HG02798 (cell line): ENCODE measurements at regions not wholly inside any gene's neighbourhood (a gene's known extent, or its start where the extent isn't known, plus 50 kb on each side); places are given as distances from the start of the nearest gene placed in this dataset.
"Not testable (repeated sequence)": the region's sequence is repeated elsewhere in the genome, so short reads cannot be mapped to it uniquely, and the experiment has no call there.

Experiments
- ATAC-seq: cut with Tn5 transposase; IDR thresholded peaks from one replicate; pipeline ENCODE4 v1.9.1; 2021; ENCODE audit warnings: mild to moderate bottlenecking; ENCODE audit not compliant: unreplicated experiment, poor library complexity

GRCh38 chr1:194866153-194866552, 1679.7 kb upstream of the B3GALT2 start:
- ATAC-seq = no peak

- ATAC-seq = no peak
Measured at GRCh38 chr1:194865383-194865782, 1679.0 kb upstream of the B3GALT2 start.

GRCh38 chr1:194862129-194862528, 1675.7 kb upstream of the B3GALT2 start:
- no peak for ATAC-seq

- ATAC-seq = no peak
Measured at GRCh38 chr1:194860248-194861201, 1674.1 kb upstream of the B3GALT2 start.

- ATAC-seq = not testable (repeated sequence)
Measured at GRCh38 chr1:194859481-194860154, 1673.2 kb upstream of the B3GALT2 start.

- not testable (repeated sequence) for ATAC-seq
Measured at GRCh38 chr1:194858811-194859480, 1672.5 kb upstream of the B3GALT2 start.

- no peak for ATAC-seq
Measured at GRCh38 chr1:194857413-194857812, 1671.0 kb upstream of the B3GALT2 start.

- no peak for ATAC-seq
Measured at GRCh38 chr1:194848846-194849245, 1662.4 kb upstream of the B3GALT2 start.

GRCh38 chr1:194846488-194846887, 1660.1 kb upstream of the B3GALT2 start:
- peak; percentile 82 for ATAC-seq

- no peak for ATAC-seq
Measured at GRCh38 chr1:194843077-194843476, 1656.7 kb upstream of the B3GALT2 start.

- no peak for ATAC-seq
Measured at GRCh38 chr1:194833111-194833510, 1646.7 kb upstream of the B3GALT2 start.

- not testable (repeated sequence) for ATAC-seq
Measured at GRCh38 chr1:194831595-194831994, 1645.2 kb upstream of the B3GALT2 start.

- peak; percentile 87 for ATAC-seq
Measured at GRCh38 chr1:194830387-194830786, 1644.0 kb upstream of the B3GALT2 start.

GRCh38 chr1:194829492-194829891, 1643.1 kb upstream of the B3GALT2 start:
- ATAC-seq = no peak

GRCh38 chr1:194825382-194825781, 1639.0 kb upstream of the B3GALT2 start:
- ATAC-seq = no peak

GRCh38 chr1:194821091-194821490, 1634.7 kb upstream of the B3GALT2 start:
- no peak for ATAC-seq

- no peak for ATAC-seq
Measured at GRCh38 chr1:194818674-194819073, 1632.3 kb upstream of the B3GALT2 start.

- no peak for ATAC-seq
Measured at GRCh38 chr1:194816859-194817258, 1630.4 kb upstream of the B3GALT2 start.

- ATAC-seq = no peak
Measured at GRCh38 chr1:194813096-194813495, 1626.7 kb upstream of the B3GALT2 start.

- peak; percentile 58 for ATAC-seq
Measured at GRCh38 chr1:194809665-194810064, 1623.3 kb upstream of the B3GALT2 start.

- no peak for ATAC-seq
Measured at GRCh38 chr1:194809215-194809614, 1622.8 kb upstream of the B3GALT2 start.
